Stimulated activated CD4-positive, alpha-beta T cell treated with anti-CD3 and anti-CD28 coated beads, Interleukin-15, amount 100 ng/mL, for 24 hours (primary cell): ENCODE measurements at regions not wholly inside any gene's neighbourhood (a gene's known extent, or its start where the extent isn't known, plus 50 kb on each side); places are given as distances from the start of the nearest gene placed in this dataset.

Experiments
- DNase-seq: peaks from one replicate; pipeline ENCODE4 v3.0.0-alpha.2; 2020

GRCh38 chr13:71922194-71922593 is 55.2 kb upstream of the DACH1 start:
- no peak for DNase-seq
